ENCODE measurements at regions not wholly inside any gene's neighbourhood (a gene's known extent, or its start where the extent isn't known, plus 50 kb on each side); places are given as distances from the start of the nearest gene placed in this dataset.

- TF ChIP-seq ZNF280C (tag by site-specific recombination; IDR thresholded peaks at IDR 0.05) (no peak), YY1 (tag by site-specific recombination; IDR thresholded peaks at IDR 0.05) (no peak), CTCF (tag by site-specific recombination; IDR thresholded peaks at IDR 0.05) (no peak), ZNF174 (tag by site-specific recombination; IDR thresholded peaks at IDR 0.05) (no peak), ZNF701 (tag by site-specific recombination; IDR thresholded peaks at IDR 0.05) (no peak), ZNF114 (tag by site-specific recombination; IDR thresholded peaks at IDR 0.05) (no peak), PRDM1 (tag by site-specific recombination; IDR thresholded peaks at IDR 0.05) (no peak), ATF2 (tag by site-specific recombination; IDR thresholded peaks at IDR 0.05; ENCODE audit: low read depth) (no peak), ZNF302 (tag by site-specific recombination; IDR thresholded peaks at IDR 0.05; ENCODE audit: low read depth) (no peak), ZNF623 (tag by site-specific recombination; IDR thresholded peaks at IDR 0.05) (no peak), ZNF707 (tag by site-specific recombination; IDR thresholded peaks at IDR 0.05) (no peak), ZNF335 (tag by site-specific recombination; conservative IDR thresholded peaks at IDR 0.05) (no peak), ZNF394 (tag by site-specific recombination; IDR thresholded peaks at IDR 0.05; ENCODE audit: borderline replicate concordance) (no peak)
Observed at GRCh38 chr1:96598416-96599168, 123.0 kb upstream of the PTBP2 start.

Measured in HEK293 (cell line).